Breast epithelium (tissue), 4 donors: ENCODE measurements at regions not wholly inside any gene's neighbourhood (a gene's known extent, or its start where the extent isn't known, plus 50 kb on each side); places are given as distances from the start of the nearest gene placed in this dataset.

Experiments used
- DNase-seq, 2 donors: peaks; one replicate each; pipeline ENCODE4 v3.0.0-alpha.2; 2019; ENCODE audit warnings: low spot score in 2 of 2
- H3K27ac ChIP-seq, 2 donors: fragments of 200-600 bp; sonication (generic) in 1 of 2; one replicate each; pipeline ENCODE4 v1.5.1; 2016 to 2019; ENCODE audit warnings: mild to moderate bottlenecking in 1 of 2
- H3K27me3 ChIP-seq, 2 donors: fragments of 200-600 bp; sonication (generic) in 1 of 2; one replicate each; pipeline versions ENCODE4 v1.5.1 to v1.6.0; 2017 to 2019; ENCODE audit warnings: control low read depth in 1 of 2, mild to moderate bottlenecking in 1 of 2
- H3K36me3 ChIP-seq: fragments of 200-600 bp; one replicate; pipeline ENCODE4 v1.5.1; 2019
- H3K4me1 ChIP-seq, 2 donors: fragments of 200-600 bp; sonication (generic); one replicate each; pipeline ENCODE4 v1.5.1; 2016 to 2019; ENCODE audit warnings: control low read depth in 1 of 2
- H3K4me3 ChIP-seq, 3 donors: fragments of 200-600 bp; sonication (generic); 1 replicate in 2 of 3; 2 replicates in 1 of 3; pipeline ENCODE4 v1.5.1; 2016 to 2019; ENCODE audit warnings: mild to moderate bottlenecking in 3 of 3, moderate library complexity in 2 of 3
- H3K9me3 ChIP-seq, 2 donors: fragments of 200-600 bp; sonication (generic) in 1 of 2; one replicate each; pipeline ENCODE4 v1.5.1; 2016 to 2019; ENCODE audit warnings: control low read depth in 1 of 2
- POLR2A ChIP-seq: fragments of 450-650 bp; IDR thresholded peaks from one replicate; pipeline ENCODE4 v1.6.1; 2016; ENCODE audit warnings: antibody characterized with exemption, mild to moderate bottlenecking, moderate library complexity
- POLR2AphosphoS5 ChIP-seq, 3 donors: sonication (generic); formaldehyde crosslinking; IDR thresholded peaks; one replicate each; pipeline ENCODE4 v1.6.1; 2017; ENCODE audit warnings: antibody characterized with exemption in 3 of 3
- intact Hi-C: fragments of 100-400 bp; cut with DNase I; formaldehyde crosslinking; loops from one replicate; pipeline ENCODE4 v1.15.1; 2023; ENCODE audit warnings: low total_unique reads
- TF ChIP-seq, protein P1 (sequence below), 3 donors: fragments of 450-650 bp; IDR thresholded peaks; one replicate each; pipeline ENCODE4 v1.5.1; 2016 to 2017; ENCODE audit warnings: antibody characterized with exemption in 3 of 3, mild to moderate bottlenecking in 3 of 3, moderate library complexity in 3 of 3

- Histone ChIP-seq H3K9me3 (no peaks in the 10 kb centered on the region), H3K27ac (no peak overlapping the region), H3K4me1 (no peaks in the 10 kb centered on the region), H3K27me3 (no peaks in the 10 kb centered on the region), H3K36me3 (no peaks in the 10 kb centered on the region), H3K4me3 (no peak overlapping the region)
- intact Hi-C loops = no loop called here
- DNase-seq = no peak
- TF ChIP-seq POLR2AphosphoS5 (IDR thresholded peaks at IDR 0.05) = no peak
- TF ChIP-seq POLR2A = no peak
- TF ChIP-seq, protein P1, sequence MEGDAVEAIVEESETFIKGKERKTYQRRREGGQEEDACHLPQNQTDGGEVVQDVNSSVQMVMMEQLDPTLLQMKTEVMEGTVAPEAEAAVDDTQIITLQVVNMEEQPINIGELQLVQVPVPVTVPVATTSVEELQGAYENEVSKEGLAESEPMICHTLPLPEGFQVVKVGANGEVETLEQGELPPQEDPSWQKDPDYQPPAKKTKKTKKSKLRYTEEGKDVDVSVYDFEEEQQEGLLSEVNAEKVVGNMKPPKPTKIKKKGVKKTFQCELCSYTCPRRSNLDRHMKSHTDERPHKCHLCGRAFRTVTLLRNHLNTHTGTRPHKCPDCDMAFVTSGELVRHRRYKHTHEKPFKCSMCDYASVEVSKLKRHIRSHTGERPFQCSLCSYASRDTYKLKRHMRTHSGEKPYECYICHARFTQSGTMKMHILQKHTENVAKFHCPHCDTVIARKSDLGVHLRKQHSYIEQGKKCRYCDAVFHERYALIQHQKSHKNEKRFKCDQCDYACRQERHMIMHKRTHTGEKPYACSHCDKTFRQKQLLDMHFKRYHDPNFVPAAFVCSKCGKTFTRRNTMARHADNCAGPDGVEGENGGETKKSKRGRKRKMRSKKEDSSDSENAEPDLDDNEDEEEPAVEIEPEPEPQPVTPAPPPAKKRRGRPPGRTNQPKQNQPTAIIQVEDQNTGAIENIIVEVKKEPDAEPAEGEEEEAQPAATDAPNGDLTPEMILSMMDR (IDR thresholded peaks at IDR 0.05) = no peak
Observed at GRCh38 chr18:55657572-55658331, 69.8 kb upstream of the TCF4 start.

- H3K36me3 ChIP-seq = no peaks in the 10 kb centered on the region
- intact Hi-C loops = no loop called here
- DNase-seq = no peak
- TF ChIP-seq POLR2A = no peak
- TF ChIP-seq, protein P1 (IDR thresholded peaks at IDR 0.05) = no peak
- no peak for TF ChIP-seq POLR2AphosphoS5 (IDR thresholded peaks at IDR 0.05)
- no peaks in the 10 kb centered on the region for H3K27me3 ChIP-seq
- no peak overlapping the region for H3K27ac ChIP-seq
- no peak overlapping the region for H3K4me3 ChIP-seq
- no peaks in the 10 kb centered on the region for H3K9me3 ChIP-seq
- H3K4me1 ChIP-seq = no peaks in the 10 kb centered on the region
Observed at GRCh38 chr18:55654986-55655385, 67.0 kb upstream of the TCF4 start.

- DNase-seq = no peak
- intact Hi-C loops = no loop called here
- Histone ChIP-seq H3K9me3 (no peaks in the 10 kb centered on the region), H3K27ac (no peak overlapping the region), H3K4me3 (no peak overlapping the region), H3K4me1 (no peaks in the 10 kb centered on the region), H3K36me3 (no peaks in the 10 kb centered on the region), H3K27me3 (no peaks in the 10 kb centered on the region)
- TF ChIP-seq POLR2AphosphoS5 (IDR thresholded peaks at IDR 0.05) (no peak), POLR2A (no peak)
- TF ChIP-seq, protein P1 (IDR thresholded peaks at IDR 0.05) = no peak
Observed at GRCh38 chr18:55651236-55651635, 63.2 kb upstream of the TCF4 start.

- no peak overlapping the region for H3K4me3 ChIP-seq
- H3K36me3 ChIP-seq = no peaks in the 10 kb centered on the region
- intact Hi-C loops = no loop called here
Observed at GRCh38 chr18:55650363-55650870, 62.4 kb upstream of the TCF4 start.

GRCh38 chr18:55647331-55647730, 59.3 kb upstream of the TCF4 start:
- no peaks in the 10 kb centered on the region for H3K36me3 ChIP-seq
- no peak overlapping the region for H3K27ac ChIP-seq
- H3K9me3 ChIP-seq = no peaks in the 10 kb centered on the region
- intact Hi-C loops = no loop called here
- no peaks in the 10 kb centered on the region for H3K4me1 ChIP-seq
- no peaks in the 10 kb centered on the region for H3K27me3 ChIP-seq
- no peak for TF ChIP-seq POLR2AphosphoS5 (IDR thresholded peaks at IDR 0.05)
- TF ChIP-seq, protein P1 (IDR thresholded peaks at IDR 0.05) = no peak
- no peak for TF ChIP-seq POLR2A
- no peak for DNase-seq
- no peak overlapping the region for H3K4me3 ChIP-seq

More at GRCh38 chr18:55650363-55650870, 62.4 kb upstream of the TCF4 start:
- Histone ChIP-seq H3K27ac (no peak overlapping the region), H3K27me3 (no peaks in the 10 kb centered on the region), H3K4me1 (no peaks in the 10 kb centered on the region), H3K9me3 (no peaks in the 10 kb centered on the region)
- no peak for TF ChIP-seq POLR2AphosphoS5 (IDR thresholded peaks at IDR 0.05)
- TF ChIP-seq POLR2A = no peak
- TF ChIP-seq, protein P1 (IDR thresholded peaks at IDR 0.05) = no peak
- DNase-seq = no peak
